OCI-LY7 (cell line): ENCODE measurements at regions not wholly inside any gene's neighbourhood (a gene's known extent, or its start where the extent isn't known, plus 50 kb on each side); places are given as distances from the start of the nearest gene placed in this dataset.
"Not testable (repeated sequence)": the region's sequence is repeated elsewhere in the genome, so short reads cannot be mapped to it uniquely, and the experiment has no call there.

Experiments
- BruUV-seq: library from RNA; stranded (reverse); fragments of 400-500 nt; replicated peaks from 2 replicates; lab custom pipeline; 2021; lab: Mats Ljungman, UMichigan
- CTCF ChIA-PET: fragments of 300-600 bp; sonication (Branson Sonifier 250); formaldehyde crosslinking; loops from one replicate; lab custom pipeline; 2022; ENCODE audit warnings: antibody characterized with exemption; ENCODE audit not compliant: unreplicated experiment; lab: Charles Lee
- POLR2A ChIA-PET: fragments of 300-600 bp; sonication (Branson Sonifier 250); formaldehyde crosslinking; loops from one replicate; lab custom pipeline; 2022; ENCODE audit warnings: antibody characterized with exemption; lab: Charles Lee
- DNase-seq: peaks from one replicate; pipeline ENCODE4 v3.0.0-alpha.2; 2015; ENCODE audit warnings: low spot score
- H2AFZ ChIP-seq: fragments of 200-600 bp; sonication (generic), shearing (Covaris generic); 2 replicates; pipeline ENCODE4 v1.6.1; 2014; ENCODE audit warnings: mild to moderate bottlenecking, antibody characterized with exemption, low read length, moderate library complexity
- H3K27ac ChIP-seq: fragments of 200-600 bp; sonication (generic); 2 replicates; pipeline ENCODE4 v1.5.1; 2014; ENCODE audit warnings: mixed run types, low read depth, mild to moderate bottlenecking, moderate library complexity, low read length, inconsistent platforms; ENCODE audit not compliant: poor library complexity, severe bottlenecking
- H3K36me3 ChIP-seq: fragments of 200-600 bp; sonication (generic); 2 replicates; pipeline ENCODE4 v1.6.1; 2014; ENCODE audit warnings: mild to moderate bottlenecking, antibody characterized with exemption, low read length, moderate library complexity, mixed read lengths; ENCODE audit not compliant: insufficient read depth
- H3K4me1 ChIP-seq: fragments of 200-600 bp; sonication (generic); 2 replicates; pipeline ENCODE4 v1.5.1; 2014; ENCODE audit warnings: mild to moderate bottlenecking, low read length; ENCODE audit not compliant: insufficient read depth, poor library complexity, severe bottlenecking
- H3K4me2 ChIP-seq: fragments of 200-600 bp; sonication (generic); 2 replicates; pipeline ENCODE4 v1.6.1; 2014; ENCODE audit warnings: mild to moderate bottlenecking, low read length
- H3K4me3 ChIP-seq: fragments of 200-600 bp; sonication (generic); 2 replicates; pipeline ENCODE4 v1.5.1; 2014; ENCODE audit warnings: mild to moderate bottlenecking, low read depth, low read length; ENCODE audit not compliant: poor library complexity, severe bottlenecking
- H3K79me2 ChIP-seq: fragments of 200-600 bp; sonication (generic); 2 replicates; pipeline ENCODE4 v1.6.1; 2016; ENCODE audit warnings: low read depth, mild to moderate bottlenecking, low read length, moderate library complexity, mixed read lengths; ENCODE audit not compliant: insufficient read depth
- H3K9me2 ChIP-seq: fragments of 200-600 bp; sonication (generic); 2 replicates; pipeline ENCODE4 v1.6.1; 2016; ENCODE audit warnings: mild to moderate bottlenecking, low read length, mixed read lengths; ENCODE audit not compliant: insufficient read depth
- H3K9me3 ChIP-seq: fragments of 200-600 bp; sonication (generic); 2 replicates; pipeline ENCODE4 v1.6.1; 2014; ENCODE audit warnings: mild to moderate bottlenecking, mixed run types, low read length, mixed read lengths
- H4K20me1 ChIP-seq: fragments of 200-600 bp; sonication (generic); 2 replicates; pipeline ENCODE4 v1.6.1; 2014; ENCODE audit warnings: mild to moderate bottlenecking, antibody characterized with exemption, low read length, moderate library complexity, mixed read lengths; ENCODE audit not compliant: insufficient read depth
- EZH2phosphoT487 ChIP-seq: fragments of 200-600 bp; sonication (generic); IDR thresholded peaks from 2 replicates; pipeline ENCODE4 v1.6.1; 2018; ENCODE audit warnings: low read depth, borderline replicate concordance, mild to moderate bottlenecking, mixed run types, antibody characterized with exemption, low read length, moderate library complexity, mixed read lengths
- intact Hi-C: fragments of 100-400 bp; cut with micrococcal nuclease; formaldehyde crosslinking; loops from one replicate; pipeline ENCODE4 v1.10.0; 2022; ENCODE audit not compliant: unreplicated experiment
- TF ChIP-seq, protein P1 (sequence below): fragments of 200-600 bp; sonication (generic); conservative IDR thresholded peaks from 2 replicates; pipeline ENCODE4 v1.5.1; 2014; ENCODE audit warnings: mild to moderate bottlenecking, antibody characterized with exemption, low read length, moderate library complexity, mixed read lengths

DNA sequence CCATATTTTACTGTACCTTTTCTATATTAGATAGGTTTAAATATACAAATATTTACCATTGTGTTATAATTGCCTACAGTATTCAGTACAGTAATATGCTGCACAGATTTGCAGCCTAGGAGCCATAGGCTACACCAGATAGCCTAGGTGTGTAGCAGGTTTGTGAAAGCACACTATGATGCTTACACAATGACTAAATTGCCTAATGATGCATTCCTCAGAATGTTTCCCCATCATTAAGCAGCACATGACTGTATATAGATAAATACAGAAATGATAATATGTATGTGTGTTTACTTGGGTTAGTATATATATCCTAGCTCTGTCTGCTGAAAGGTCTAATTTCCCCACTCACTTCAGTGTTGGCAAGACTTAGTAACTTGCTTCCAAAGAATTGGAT is 65.8 kb downstream of the MYL3 start:
- no peaks in the 10 kb centered on the region for H3K9me2 ChIP-seq
- no peaks in the 10 kb centered on the region for H3K4me1 ChIP-seq
- intact Hi-C loops: no loop called here
- CTCF ChIA-PET: no interaction called here
- no peak for DNase-seq
- POLR2A ChIA-PET: no interaction called here
- no peak overlapping the region for H3K27ac ChIP-seq
- no TSS peak for BruUV-seq
- no peak for TF ChIP-seq EZH2phosphoT487
- TF ChIP-seq, protein P1, sequence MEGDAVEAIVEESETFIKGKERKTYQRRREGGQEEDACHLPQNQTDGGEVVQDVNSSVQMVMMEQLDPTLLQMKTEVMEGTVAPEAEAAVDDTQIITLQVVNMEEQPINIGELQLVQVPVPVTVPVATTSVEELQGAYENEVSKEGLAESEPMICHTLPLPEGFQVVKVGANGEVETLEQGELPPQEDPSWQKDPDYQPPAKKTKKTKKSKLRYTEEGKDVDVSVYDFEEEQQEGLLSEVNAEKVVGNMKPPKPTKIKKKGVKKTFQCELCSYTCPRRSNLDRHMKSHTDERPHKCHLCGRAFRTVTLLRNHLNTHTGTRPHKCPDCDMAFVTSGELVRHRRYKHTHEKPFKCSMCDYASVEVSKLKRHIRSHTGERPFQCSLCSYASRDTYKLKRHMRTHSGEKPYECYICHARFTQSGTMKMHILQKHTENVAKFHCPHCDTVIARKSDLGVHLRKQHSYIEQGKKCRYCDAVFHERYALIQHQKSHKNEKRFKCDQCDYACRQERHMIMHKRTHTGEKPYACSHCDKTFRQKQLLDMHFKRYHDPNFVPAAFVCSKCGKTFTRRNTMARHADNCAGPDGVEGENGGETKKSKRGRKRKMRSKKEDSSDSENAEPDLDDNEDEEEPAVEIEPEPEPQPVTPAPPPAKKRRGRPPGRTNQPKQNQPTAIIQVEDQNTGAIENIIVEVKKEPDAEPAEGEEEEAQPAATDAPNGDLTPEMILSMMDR: no peak
- no peak overlapping the region for H3K4me2 ChIP-seq
- H3K9me3 ChIP-seq: no peaks in the 10 kb centered on the region
- H3K79me2 ChIP-seq: no peaks in the 10 kb centered on the region
- no peak overlapping the region for H3K4me3 ChIP-seq
- no peaks in the 10 kb centered on the region for H4K20me1 ChIP-seq
- no peak overlapping the region for H2AFZ ChIP-seq
- no peaks in the 10 kb centered on the region for H3K36me3 ChIP-seq

- H3K4me2 ChIP-seq, DNase-seq, H3K4me3 ChIP-seq, H3K9me2 ChIP-seq, H3K36me3 ChIP-seq, CTCF ChIA-PET, H3K4me1 ChIP-seq, H2AFZ ChIP-seq, BruUV-seq, intact Hi-C loops, POLR2A ChIA-PET, H3K79me2 ChIP-seq, H3K9me3 ChIP-seq, H4K20me1 ChIP-seq, H3K27ac ChIP-seq: not testable (repeated sequence)
Observed at GRCh38 chr3:46793340-46793739, 69.9 kb downstream of the MYL3 start.

GRCh38 chr3:46778101-46778500 is 60.4 kb upstream of the PRSS50 start:
- H2AFZ ChIP-seq: no peak overlapping the region
- peak; percentile 30 for DNase-seq
- H3K4me2 ChIP-seq: no peak overlapping the region
- H3K36me3 ChIP-seq: no peaks in the 10 kb centered on the region
- TF ChIP-seq, protein P1: no peak
- no peak for TF ChIP-seq EZH2phosphoT487
- H3K27ac ChIP-seq: no peak overlapping the region
- no peaks in the 10 kb centered on the region for H3K79me2 ChIP-seq
- H3K4me1 ChIP-seq: peaks cover 4% of the 10 kb centered on the region
- peaks cover 8% of the 10 kb centered on the region; the same call in 1 of the 2 replicates for H3K9me3 ChIP-seq
- ChIA-PET POLR2A (interaction anchor here (0.6 kb wide), 1 partner anchor 12 kb away, joined by 3 read pairs; no protein-coding TSS in a partner anchor), CTCF (no interaction called here)
- BruUV-seq: no TSS peak
- H3K9me2 ChIP-seq: no peaks in the 10 kb centered on the region
- intact Hi-C loops: no loop called here
- H3K4me3 ChIP-seq: no peak overlapping the region
- no peaks in the 10 kb centered on the region for H4K20me1 ChIP-seq

- CTCF ChIA-PET, H3K9me3 ChIP-seq, H3K27ac ChIP-seq, H3K79me2 ChIP-seq, intact Hi-C loops, H3K9me2 ChIP-seq, H3K4me3 ChIP-seq, POLR2A ChIA-PET, H2AFZ ChIP-seq, H3K4me2 ChIP-seq, H4K20me1 ChIP-seq, H3K4me1 ChIP-seq, BruUV-seq, H3K36me3 ChIP-seq, DNase-seq: not testable (repeated sequence)
Observed at GRCh38 chr3:46772498-46772897, 54.8 kb upstream of the PRSS50 start.
